H1 (cell line): ENCODE measurements at regions not wholly inside any gene's neighbourhood (a gene's known extent, or its start where the extent isn't known, plus 50 kb on each side); places are given as distances from the start of the nearest gene placed in this dataset.

Experiments used
- CTCF ChIA-PET: fragments of 300-600 bp; sonication (Branson Sonifier 250); formaldehyde crosslinking; loops from one replicate; lab custom pipeline; 2021; ENCODE audit not compliant: partially characterized antibody; lab: Charles Lee
- POLR2A ChIA-PET: fragments of 300-600 bp; sonication (Branson Sonifier 250); formaldehyde crosslinking; loops from one replicate; lab custom pipeline; 2021; ENCODE audit warnings: inconsistent platforms; ENCODE audit not compliant: partially characterized antibody; lab: Charles Lee
- DNase-seq, 2 experiments: peaks; one replicate each; pipeline versions ENCODE4 v3.0.0 to v3.0.0-alpha.2; 2010 to 2022; ENCODE audit warnings: low spot score in 2 of 2, low read depth in 1 of 2, mixed read lengths in 1 of 2
- FAIRE-seq: peaks from 2 replicates; lab custom pipeline; 2011; peaks lifted over from hg19 to GRCh38; lab: Jason Lieb, UNC
- H2AFZ ChIP-seq: 2 replicates; pipeline ENCODE4 v1.8.1; 2012; ENCODE audit warnings: low read length, inconsistent platforms
- H2AK5ac ChIP-seq: 2 replicates; pipeline ENCODE4 v1.6.1; 2013; ENCODE audit warnings: low read depth, low read length
- H2BK120ac ChIP-seq: replicated peaks from 2 replicates; pipeline ENCODE3; 2013; ENCODE audit warnings: low read depth, low read length, inconsistent platforms
- H2BK12ac ChIP-seq: 2 replicates; pipeline ENCODE4 v1.6.1; 2013; ENCODE audit warnings: low read depth, low read length
- H2BK15ac ChIP-seq: 2 replicates; pipeline ENCODE4 v1.6.1; 2013; ENCODE audit warnings: low read length
- H2BK20ac ChIP-seq: 2 replicates; pipeline ENCODE4 v1.6.1; 2013; ENCODE audit warnings: low read length
- H2BK5ac ChIP-seq: 2 replicates; pipeline ENCODE4 v1.6.1; 2013; ENCODE audit warnings: low read depth, low read length
- H3K14ac ChIP-seq: 2 replicates; pipeline ENCODE4 v1.6.1; 2013; ENCODE audit warnings: inconsistent platforms; ENCODE audit not compliant: insufficient read length
- H3K18ac ChIP-seq: 2 replicates; pipeline ENCODE4 v1.6.1; 2013; ENCODE audit warnings: low read length; ENCODE audit errors: extremely low read depth
- H3K23ac ChIP-seq: 2 replicates; pipeline ENCODE4 v1.6.1; 2013; ENCODE audit warnings: inconsistent platforms; ENCODE audit not compliant: insufficient read length
- H3K23me2 ChIP-seq: 2 replicates; pipeline ENCODE4 v1.6.1; 2013; ENCODE audit warnings: low read depth, low read length
- H3K27ac ChIP-seq: 2 replicates; pipeline ENCODE4 v1.6.1; 2011; ENCODE audit warnings: low read depth, low read length, inconsistent platforms
- H3K27me3 ChIP-seq, 4 experiments: replicated peaks in 1 of 4; 1 replicate in 1 of 4; 2 replicates in 3 of 4; pipeline versions ENCODE4 v1.6.1 to v1.8.1; 2011 to 2013; ENCODE audit warnings: low read length in 3 of 4, mild to moderate bottlenecking in 3 of 4, inconsistent platforms in 2 of 4, mixed read lengths in 2 of 4, moderate library complexity in 1 of 4; ENCODE audit not compliant: control insufficient read depth in 3 of 4, insufficient read depth in 3 of 4; ENCODE audit errors: extremely low read depth in 1 of 4
- H3K36me3 ChIP-seq, 4 experiments: 2 replicates each; pipeline versions ENCODE4 v1.6.1 to v1.8.1; 2011 to 2013; ENCODE audit warnings: mild to moderate bottlenecking in 4 of 4, low read length in 3 of 4, moderate library complexity in 2 of 4, control low read depth in 1 of 4, inconsistent platforms in 1 of 4; ENCODE audit not compliant: insufficient read depth in 4 of 4, control insufficient read depth in 2 of 4
- H3K4ac ChIP-seq: replicated peaks from 2 replicates; pipeline ENCODE3; 2013; ENCODE audit warnings: low read length, low read depth, mixed read lengths, inconsistent platforms; ENCODE audit not compliant: insufficient read length
- H3K4me1 ChIP-seq, 4 experiments: replicated peaks in 1 of 4; 1 replicate in 1 of 4; 2 replicates in 3 of 4; pipeline versions ENCODE4 v1.6.1 to v1.8.1; 2011 to 2013; ENCODE audit warnings: low read length in 3 of 4, inconsistent platforms in 2 of 4, mixed read lengths in 1 of 4; ENCODE audit not compliant: insufficient read depth in 4 of 4, control insufficient read depth in 3 of 4
- H3K4me2 ChIP-seq, 2 experiments: 2 replicates each; pipeline versions ENCODE4 v1.6.1 to v1.8.1; 2011 to 2013; ENCODE audit warnings: low read depth in 2 of 2, low read length in 2 of 2, control low read depth in 1 of 2, inconsistent platforms in 1 of 2, mild to moderate bottlenecking in 1 of 2; ENCODE audit not compliant: insufficient read depth in 1 of 2
- H3K4me3 ChIP-seq, 4 experiments: fragments of 200-600, 300-600 bp in 1 of 4; sonication (generic), shearing (Covaris generic), sonication (Bioruptor Twin) in 1 of 4; 2 replicates each; pipeline versions ENCODE4 v1.5.1 to v1.8.1; 2011 to 2016; ENCODE audit warnings: low read length in 4 of 4, low read depth in 3 of 4, control low read depth in 2 of 4, inconsistent platforms in 2 of 4, mild to moderate bottlenecking in 2 of 4, mixed read lengths in 1 of 4, moderate library complexity in 1 of 4; ENCODE audit not compliant: insufficient read depth in 2 of 4; ENCODE audit errors: extremely low read depth in 1 of 4
- H3K56ac ChIP-seq: replicated peaks from 2 replicates; pipeline ENCODE3; 2013; ENCODE audit warnings: low read depth, mild to moderate bottlenecking, mixed read lengths, low read length, inconsistent platforms; ENCODE audit not compliant: insufficient read length
- H3K79me1 ChIP-seq: 2 replicates; pipeline ENCODE4 v1.6.1; 2013; ENCODE audit warnings: low read depth, low read length, control low read depth
- H3K79me2 ChIP-seq, 2 experiments: 2 replicates each; pipeline versions ENCODE4 v1.6.1 to v1.8.1; 2012 to 2013; ENCODE audit warnings: low read length in 2 of 2, mild to moderate bottlenecking in 2 of 2, inconsistent platforms in 1 of 2; ENCODE audit not compliant: insufficient read depth in 2 of 2, control insufficient read depth in 1 of 2
- H3K9ac ChIP-seq, 4 experiments: replicated peaks in 1 of 4; 1 replicate in 1 of 4; 2 replicates in 3 of 4; pipeline versions ENCODE4 v1.6.1 to v1.8.1; 2011 to 2013; ENCODE audit warnings: low read depth in 3 of 4, low read length in 3 of 4, control low read depth in 2 of 4, mild to moderate bottlenecking in 2 of 4, moderate library complexity in 2 of 4, inconsistent platforms in 1 of 4; ENCODE audit errors: extremely low read depth in 1 of 4
- H3K9me3 ChIP-seq, 2 experiments: 2 replicates each; pipeline versions ENCODE4 v1.6.1 to v1.8.1; 2012 to 2013; ENCODE audit warnings: mild to moderate bottlenecking in 2 of 2, moderate library complexity in 2 of 2, control low read depth in 1 of 2, inconsistent platforms in 1 of 2, low read depth in 1 of 2, low read length in 1 of 2, mixed read lengths in 1 of 2; ENCODE audit not compliant: insufficient read depth in 2 of 2
- H4K20me1 ChIP-seq, 2 experiments: replicated peaks in 1 of 2; 2 replicates each; pipeline versions ENCODE3 to v1.8.1; 2011 to 2013; ENCODE audit warnings: inconsistent platforms in 2 of 2, low read length in 2 of 2, mild to moderate bottlenecking in 1 of 2; ENCODE audit not compliant: insufficient read depth in 2 of 2, control insufficient read depth in 1 of 2
- H4K5ac ChIP-seq: 2 replicates; pipeline ENCODE4 v1.6.1; 2013; ENCODE audit warnings: low read length, low read depth, mixed read lengths, inconsistent platforms; ENCODE audit not compliant: insufficient read length
- H4K8ac ChIP-seq: 2 replicates; pipeline ENCODE4 v1.8.0; 2013; ENCODE audit warnings: mild to moderate bottlenecking, moderate library complexity, low read length, inconsistent platforms; ENCODE audit not compliant: insufficient read depth; ENCODE audit errors: extremely low read depth
- H4K91ac ChIP-seq: replicated peaks from 2 replicates; pipeline ENCODE3; 2013; ENCODE audit warnings: low read length, mixed read lengths, inconsistent platforms; ENCODE audit not compliant: insufficient read length
- CTCF ChIP-seq, 3 experiments: IDR thresholded peaks; 1 replicate in 2 of 3; 2 replicates in 1 of 3; pipeline versions ENCODE4 v1.5.1 to v1.6.1; 2011; ENCODE audit warnings: low read length in 3 of 3, mild to moderate bottlenecking in 3 of 3, inconsistent platforms in 2 of 3, low read depth in 1 of 3, moderate library complexity in 1 of 3; ENCODE audit not compliant: insufficient read depth in 1 of 3; ENCODE audit errors: control extremely low read depth in 1 of 3
- FOSL1 ChIP-seq: IDR thresholded peaks from 2 replicates; pipeline ENCODE4 v1.6.1; 2011; ENCODE audit warnings: mild to moderate bottlenecking, low read depth, low read length, moderate library complexity; ENCODE audit not compliant: insufficient read depth
- KDM1A ChIP-seq: fragments of 200-600, 300-600 bp; sonication (generic); IDR thresholded peaks from 2 replicates; pipeline ENCODE4 v1.7.1; 2016; ENCODE audit warnings: mild to moderate bottlenecking, low read length, borderline replicate concordance
- RAD21 ChIP-seq, 2 experiments: IDR thresholded peaks in 1 of 2; conservative IDR thresholded peaks in 1 of 2; 2 replicates each; pipeline ENCODE4 v1.6.1; 2011; ENCODE audit warnings: low read depth in 2 of 2, low read length in 2 of 2, improper control_type of control experiment in 1 of 2, inconsistent platforms in 1 of 2, mild to moderate bottlenecking in 1 of 2, moderate library complexity in 1 of 2
- SAP30 ChIP-seq: fragments of 300-600 bp; sonication (generic); IDR thresholded peaks from 2 replicates; pipeline ENCODE4 v1.7.1; 2012; ENCODE audit warnings: low read length, moderate library complexity, mild to moderate bottlenecking, inconsistent platforms; ENCODE audit not compliant: insufficient read depth, insufficient replicate concordance
- TAF7 ChIP-seq: optimal IDR thresholded peaks from 2 replicates; pipeline ENCODE3; 2011; ENCODE audit warnings: low read depth, mild to moderate bottlenecking, inconsistent platforms, low read length, moderate library complexity, borderline replicate concordance
- WGBS, 2 experiments: shearing (Covaris generic) in 1 of 2; methylation state at CpG; one replicate each; pipeline versions ENCODE4 v1.1.6 to v1.1.7; 2013 to 2015; ENCODE audit warnings: low lambda C conversion rate in 2 of 2, mixed read lengths in 2 of 2, inconsistent platforms in 1 of 2, low coverage in 1 of 2, missing lambda C conversion rate in 1 of 2; ENCODE audit not compliant: insufficient replicate concordance in 2 of 2, insufficient coverage in 1 of 2, insufficient read length in 1 of 2; ENCODE audit errors: extremely low coverage in 1 of 2, missing lambda C conversion rate in 1 of 2; 5-methylcytosine and 5-hydroxymethylcytosine counted together

GRCh38 chr7:156578578-156578940 is 62.0 kb upstream of the RNF32 start:
- no peak for FAIRE-seq
- no peak overlapping the region for H3K23ac ChIP-seq
- CTCF ChIA-PET, result interaction anchor here (1.2 to 2.0 kb wide), 2 partner anchors 19 to 71 kb away, joined by 3 to 6 read pairs; no protein-coding TSS in a partner anchor

More at GRCh38 chr7:156578578-156578940, 62.0 kb upstream of the RNF32 start:
- peak in 1 of 2 experiments; percentile 58 for DNase-seq
- Histone ChIP-seq H3K23me2 (no peaks in the 10 kb centered on the region), H3K18ac (0 out of 2 replicates have a peak overlapping the region, but pooled peaks have one; percentile 51), H3K56ac (no peak overlapping the region), H3K79me1 (no peaks in the 10 kb centered on the region), H4K5ac (no peak overlapping the region), H4K91ac (peak overlapping the region; percentile 29), H2BK15ac (peak overlapping the region; percentile 90; the same call in 1 of the 2 replicates), H2BK20ac (no peak overlapping the region), H3K79me2 (no peaks in the 10 kb centered on the region), H3K27ac (no peak overlapping the region), H3K4me3 (no peak overlapping the region), H4K8ac (no peak overlapping the region; the same call in 1 of the 2 replicates), H3K9ac (no peak overlapping the region), H2AFZ (no peak overlapping the region), H3K14ac (no peak overlapping the region), H2BK5ac (no peak overlapping the region; the same call in 1 of the 2 replicates), H3K4ac (no peak overlapping the region), H3K9me3 (no peaks in the 10 kb centered on the region), H3K4me2 (0 out of 4 replicates have a peak overlapping the region, but pooled peaks of 1 of the 2 experiments have one; percentile 4), H3K27me3 (peaks cover 0 to under 1% (median 0%) of the 10 kb centered on the region in 4 experiments; a peak in 3 of 7 replicates), H3K36me3 (no peaks in the 10 kb centered on the region), H3K4me1 (peaks cover 0 to 18% (median 9%) of the 10 kb centered on the region in 4 experiments; a peak in 5 of 7 replicates), H2BK12ac (peak overlapping the region; percentile 88; the same call in 1 of the 2 replicates), H2AK5ac (peak overlapping the region; percentile 72; the same call in 1 of the 2 replicates), H2BK120ac (no peak overlapping the region), H4K20me1 (no peaks in the 10 kb centered on the region)
- POLR2A ChIA-PET, result interaction anchor here (1.4 kb wide), 1 partner anchor 41 kb away, joined by 4 read pairs; no protein-coding TSS in a partner anchor
- 90% methylated on average over 23 of the region's 23 CpGs; no CpG with 5 or more reads in 1 of the 2 experiments for WGBS, 2 experiments
- no peak for TF ChIP-seq FOSL1
- TF ChIP-seq CTCF (IDR thresholded peaks at IDR 0.05; ENCODE audit: control extremely low read depth in 1 of 3, insufficient read depth in 1 of 3, low read depth in 1 of 3, low read length in 3 of 3), result peak; percentile 31 to 72 (median 51); a peak in 3 of 4 replicates
- TF ChIP-seq SAP30, result no peak
- peak; percentile 28; the same call in 1 of the 2 replicates for TF ChIP-seq KDM1A
- TF ChIP-seq RAD21 (IDR thresholded peaks at IDR 0.05 in 1 of 2, conservative IDR thresholded peaks at IDR 0.05 in 1 of 2; ENCODE audit: low read depth in 2 of 2, low read length in 2 of 2), result peak in 1 of 2 experiments; percentile 18; a peak in 1 of 4 replicates
- no peak for TF ChIP-seq TAF7
